CD14-positive monocyte (primary cell): ENCODE measurements at regions not wholly inside any gene's neighbourhood (a gene's known extent, or its start where the extent isn't known, plus 50 kb on each side); places are given as distances from the start of the nearest gene placed in this dataset.

ENCODE experiments used
- DNase-seq, 3 donors: peaks; one replicate each; pipeline ENCODE4 v3.0.0-alpha.2; 2011 to 2022
- H2AFZ ChIP-seq: 2 replicates; pipeline ENCODE4 v1.6.0; 2012; ENCODE audit warnings: mild to moderate bottlenecking, low read depth, low read length, inconsistent platforms; ENCODE audit not compliant: insufficient read depth, poor library complexity, severe bottlenecking
- H3K27ac ChIP-seq, 2 donors: 1 replicate in 1 of 2; 2 replicates in 1 of 2; pipeline ENCODE4 v1.5.1; 2012 to 2013; ENCODE audit warnings: low read length in 2 of 2, control low read depth in 1 of 2, inconsistent platforms in 1 of 2, low read depth in 1 of 2, mild to moderate bottlenecking in 1 of 2
- H3K27me3 ChIP-seq, 2 donors: one replicate each; pipeline versions ENCODE4 v1.6.0 to v1.6.1; 2011 to 2013; ENCODE audit warnings: low read length in 2 of 2; ENCODE audit not compliant: control insufficient read depth in 2 of 2, insufficient read depth in 2 of 2
- H3K36me3 ChIP-seq, 2 donors: replicated peaks in 1 of 2; 1 replicate in 1 of 2; 2 replicates in 1 of 2; pipeline versions ENCODE4 v1.5.1 to v1.6.1; 2012 to 2013; ENCODE audit warnings: low read length in 2 of 2, control low read depth in 1 of 2, inconsistent platforms in 1 of 2, mild to moderate bottlenecking in 1 of 2; ENCODE audit not compliant: insufficient read depth in 2 of 2, control insufficient read depth in 1 of 2
- H3K4me1 ChIP-seq, 2 donors: 1 replicate in 1 of 2; 2 replicates in 1 of 2; pipeline versions ENCODE4 v1.5.1 to v1.6.1; 2012 to 2013; ENCODE audit warnings: low read length in 2 of 2, control low read depth in 1 of 2, inconsistent platforms in 1 of 2, mild to moderate bottlenecking in 1 of 2, moderate library complexity in 1 of 2; ENCODE audit not compliant: insufficient read depth in 2 of 2, control insufficient read depth in 1 of 2
- H3K4me2 ChIP-seq: replicated peaks from 2 replicates; pipeline ENCODE3; 2012; ENCODE audit warnings: low read length, moderate library complexity, mild to moderate bottlenecking; ENCODE audit not compliant: poor library complexity, severe bottlenecking; ENCODE audit errors: extremely low read depth
- H3K4me3 ChIP-seq, 3 experiments: fragments of 200-600 bp in 1 of 3; sonication (generic) in 1 of 3; replicated peaks in 1 of 3; 1 replicate in 2 of 3; 2 replicates in 1 of 3; pipeline ENCODE4 v1.5.1; 2011 to 2013; ENCODE audit warnings: low read length in 3 of 3, mild to moderate bottlenecking in 3 of 3, control low read depth in 2 of 3, low read depth in 2 of 3, inconsistent platforms in 1 of 3, moderate library complexity in 1 of 3
- H3K79me2 ChIP-seq: 2 replicates; pipeline ENCODE4 v1.6.0; 2012; ENCODE audit warnings: mild to moderate bottlenecking, control low read depth, inconsistent platforms, low read length, moderate library complexity; ENCODE audit not compliant: insufficient read depth
- H3K9ac ChIP-seq: 2 replicates; pipeline ENCODE4 v1.6.0; 2017; ENCODE audit warnings: low read length, mild to moderate bottlenecking; ENCODE audit not compliant: insufficient read depth, poor library complexity, severe bottlenecking
- H3K9me3 ChIP-seq, 2 donors: replicated peaks in 1 of 2; 1 replicate in 1 of 2; 2 replicates in 1 of 2; pipeline versions ENCODE4 v1.5.1 to v1.6.1; 2012 to 2013; ENCODE audit warnings: low read length in 2 of 2, control low read depth in 1 of 2; ENCODE audit not compliant: control insufficient read depth in 1 of 2, insufficient read depth in 1 of 2
- H4K20me1 ChIP-seq: 2 replicates; pipeline ENCODE4 v1.6.0; 2012; ENCODE audit warnings: mild to moderate bottlenecking, low read length, control low read depth, moderate library complexity; ENCODE audit not compliant: insufficient read depth
- H3K27ac Mint-ChIP-seq, 7 donors: one replicate each; pipeline ENCODE4 v1.8.0; 2020; ENCODE audit warnings: mild to moderate bottlenecking in 7 of 7, mixed read lengths in 7 of 7, moderate library complexity in 6 of 7, inconsistent platforms in 2 of 7
- H3K27me3 Mint-ChIP-seq, 3 donors: one replicate each; pipeline ENCODE4 v1.8.0; 2021 to 2022; ENCODE audit warnings: low read depth in 3 of 3, mild to moderate bottlenecking in 3 of 3, mixed read lengths in 3 of 3, moderate library complexity in 3 of 3, inconsistent platforms in 1 of 3
- H3K36me3 Mint-ChIP-seq, 2 donors: one replicate each; pipeline ENCODE4 v1.8.0; 2020; ENCODE audit warnings: mixed read lengths in 2 of 2, inconsistent platforms in 1 of 2, mild to moderate bottlenecking in 1 of 2
- H3K4me1 Mint-ChIP-seq: one replicate; pipeline ENCODE4 v1.8.0; 2020; ENCODE audit warnings: mild to moderate bottlenecking, mixed read lengths
- H3K4me3 Mint-ChIP-seq, 2 donors: one replicate each; pipeline ENCODE4 v1.8.0; 2020; ENCODE audit warnings: mild to moderate bottlenecking in 2 of 2, mixed read lengths in 2 of 2, moderate library complexity in 1 of 2
- H3K9me3 Mint-ChIP-seq, 7 donors: one replicate each; pipeline ENCODE4 v1.8.0; 2020 to 2022; ENCODE audit warnings: mixed read lengths in 7 of 7, mild to moderate bottlenecking in 6 of 7, moderate library complexity in 6 of 7, inconsistent platforms in 2 of 7
- CTCF ChIP-seq: fragments of 200-600 bp; IDR thresholded peaks from one replicate; pipeline ENCODE4 v1.8.0; 2022; ENCODE audit warnings: antibody characterized with exemption, mild to moderate bottlenecking
- WGBS: methylation state at CpG from one replicate; pipeline ENCODE4 v1.1.5; 2013; ENCODE audit warnings: missing lambda C conversion rate; ENCODE audit not compliant: insufficient coverage; 5-methylcytosine and 5-hydroxymethylcytosine counted together
- intact Hi-C, 2 donors: fragments of 100-400 bp; cut with micrococcal nuclease; formaldehyde crosslinking; loops; one replicate each; pipeline versions ENCODE4 v1.15.0 to v1.15.1; 2023

- no peak overlapping the region for H3K27ac ChIP-seq
- H4K20me1 ChIP-seq: no peaks in the 10 kb centered on the region
- Mint-ChIP-seq H3K27ac (no peak overlapping the region), H3K27me3 (peaks cover 0 to 2% (median 0%) of the 10 kb centered on the region in 3 donors), H3K36me3 (no peaks in the 10 kb centered on the region), H3K9me3 (peaks cover 0 to 9% (median 3%) of the 10 kb centered on the region in 7 donors), H3K4me1 (no peaks in the 10 kb centered on the region), H3K4me3 (no peak overlapping the region)
- H3K36me3 ChIP-seq: no peaks in the 10 kb centered on the region
- H3K4me1 ChIP-seq: no peaks in the 10 kb centered on the region
- H3K9me3 ChIP-seq: no peaks in the 10 kb centered on the region
- no peak for DNase-seq
- no peak overlapping the region for H3K9ac ChIP-seq
- H3K27me3 ChIP-seq: no peaks in the 10 kb centered on the region
- no peak overlapping the region for H2AFZ ChIP-seq
- H3K79me2 ChIP-seq: no peaks in the 10 kb centered on the region
- TF ChIP-seq CTCF: no peak
- intact Hi-C loops: no loop called here
- no peak overlapping the region for H3K4me2 ChIP-seq
- no peak overlapping the region for H3K4me3 ChIP-seq
These were observed 823.7 kb downstream of the AACS start for GRCh38 chr12:125888921-125889320.

GRCh38 chr12:125889742-125890141, 824.5 kb downstream of the AACS start:
- DNase-seq: no peak
- Histone ChIP-seq H3K4me3 (no peak overlapping the region), H3K27ac (no peak overlapping the region), H3K27me3 (no peaks in the 10 kb centered on the region), H4K20me1 (no peaks in the 10 kb centered on the region), H3K9ac (no peak overlapping the region), H3K36me3 (no peaks in the 10 kb centered on the region), H2AFZ (no peak overlapping the region), H3K79me2 (no peaks in the 10 kb centered on the region), H3K9me3 (no peaks in the 10 kb centered on the region), H3K4me1 (no peaks in the 10 kb centered on the region), H3K4me2 (no peak overlapping the region)
- Mint-ChIP-seq H3K4me1 (no peaks in the 10 kb centered on the region), H3K27me3 (peaks cover 0 to 2% (median 0%) of the 10 kb centered on the region in 3 donors), H3K4me3 (no peak overlapping the region), H3K27ac (no peak overlapping the region), H3K9me3 (peaks cover 0 to 9% (median 3%) of the 10 kb centered on the region in 7 donors), H3K36me3 (no peaks in the 10 kb centered on the region)
- TF ChIP-seq CTCF: no peak
- intact Hi-C loops: no loop called here
- WGBS: 50% methylated on average over 1 of the region's 6 CpGs
